CD4-positive, alpha-beta memory T cell (primary cell): ENCODE measurements at regions not wholly inside any gene's neighbourhood (a gene's known extent, or its start where the extent isn't known, plus 50 kb on each side); places are given as distances from the start of the nearest gene placed in this dataset.
A peak's percentile ranks its signal among the peaks of the same experiment; 100 is the strongest.

Experiments used
- CTCF ChIA-PET: fragments of 350-600 bp; sonication (Branson Sonifier 250); formaldehyde crosslinking; loops from one replicate; lab custom pipeline; 2021; ENCODE audit warnings: inconsistent platforms; ENCODE audit not compliant: partially characterized antibody; lab: Charles Lee
- POLR2A ChIA-PET: fragments of 350-600 bp; sonication (Branson Sonifier 250); formaldehyde crosslinking; loops from one replicate; lab custom pipeline; 2021; ENCODE audit not compliant: partially characterized antibody; lab: Charles Lee
- DNase-seq, 5 donors: peaks; one replicate each; pipeline versions ENCODE4 v3.0.0 to v3.0.0-alpha.2; 2020 to 2022; ENCODE audit warnings: mixed read lengths in 1 of 5
- H3K27ac ChIP-seq: one replicate; pipeline ENCODE4 v1.7.0; 2013; ENCODE audit warnings: low read depth, low read length
- H3K27me3 ChIP-seq: 2 replicates; pipeline ENCODE4 v1.7.0; 2013; ENCODE audit warnings: mild to moderate bottlenecking, low read length, moderate library complexity; ENCODE audit not compliant: insufficient read depth
- H3K36me3 ChIP-seq: 2 replicates; pipeline ENCODE4 v1.7.0; 2013; ENCODE audit warnings: mild to moderate bottlenecking, low read length, moderate library complexity; ENCODE audit not compliant: insufficient read depth
- H3K4me1 ChIP-seq: 2 replicates; pipeline ENCODE4 v1.7.0; 2013; ENCODE audit warnings: mild to moderate bottlenecking, low read length, moderate library complexity; ENCODE audit not compliant: insufficient read depth
- H3K4me3 ChIP-seq, 2 donors: one replicate each; pipeline ENCODE4 v1.7.0; 2013; ENCODE audit warnings: low read length in 2 of 2, mild to moderate bottlenecking in 1 of 2
- H3K9me3 ChIP-seq, 2 donors: one replicate each; pipeline ENCODE4 v1.7.0; 2013; ENCODE audit warnings: low read length in 2 of 2, control low read depth in 1 of 2; ENCODE audit not compliant: control insufficient read depth in 1 of 2
- H3K27ac Mint-ChIP-seq, 7 donors: one replicate each; pipeline ENCODE4 v1.8.0; 2020 to 2021; ENCODE audit warnings: mixed read lengths in 7 of 7, mild to moderate bottlenecking in 6 of 7, inconsistent platforms in 3 of 7, moderate library complexity in 3 of 7
- H3K27me3 Mint-ChIP-seq, 2 donors: one replicate each; pipeline ENCODE4 v1.8.0; 2020 to 2021; ENCODE audit warnings: mixed read lengths in 2 of 2
- H3K36me3 Mint-ChIP-seq, 2 donors: one replicate each; pipeline ENCODE4 v1.8.0; 2020 to 2021; ENCODE audit warnings: mixed read lengths in 2 of 2, inconsistent platforms in 1 of 2, mild to moderate bottlenecking in 1 of 2
- H3K4me1 Mint-ChIP-seq, 4 donors: one replicate each; pipeline ENCODE4 v1.8.0; 2020 to 2021; ENCODE audit warnings: mixed read lengths in 4 of 4, mild to moderate bottlenecking in 1 of 4
- H3K4me3 Mint-ChIP-seq, 8 donors: one replicate each; pipeline ENCODE4 v1.8.0; 2020 to 2021; ENCODE audit warnings: mixed read lengths in 8 of 8, mild to moderate bottlenecking in 7 of 8, moderate library complexity in 6 of 8, inconsistent platforms in 3 of 8
- H3K9me3 Mint-ChIP-seq, 8 donors: one replicate each; pipeline ENCODE4 v1.8.0; 2020 to 2021; ENCODE audit warnings: mixed read lengths in 8 of 8, mild to moderate bottlenecking in 5 of 8, inconsistent platforms in 3 of 8, moderate library complexity in 1 of 8
- intact Hi-C: fragments of 100-400 bp; cut with micrococcal nuclease; formaldehyde crosslinking; loops from one replicate; pipeline ENCODE4 v1.15.1; 2023

- Mint-ChIP-seq H3K4me1 (peaks cover 0 to 1% (median 0%) of the 10 kb centered on the region in 4 donors), H3K27ac (no peak overlapping the region), H3K9me3 (peaks cover 0 to 21% (median 12%) of the 10 kb centered on the region in 8 donors), H3K36me3 (peaks cover 5% of the 10 kb centered on the region in 2 donors), H3K4me3 (no peak overlapping the region), H3K27me3 (no peaks in the 10 kb centered on the region)
- no peaks in the 10 kb centered on the region for H3K4me1 ChIP-seq
- ChIA-PET CTCF (interaction anchor here (1.1 to 3.8 kb wide), 5 partner anchors 9 to 153 kb away, joined by 3 to 13 read pairs (median 4); no protein-coding TSS in a partner anchor), POLR2A (no interaction called here)
- no peaks in the 10 kb centered on the region for H3K36me3 ChIP-seq
- no peaks in the 10 kb centered on the region for H3K27me3 ChIP-seq
- H3K4me3 ChIP-seq: no peak overlapping the region
- no peak overlapping the region for H3K27ac ChIP-seq
- H3K9me3 ChIP-seq: peaks cover 6% of the 10 kb centered on the region in 2 donors
- peak in 1 of 5 donors; percentile 4 for DNase-seq
- intact Hi-C loops: loop anchor here (5.0 kb wide), 1 partner anchor 156 kb away; no protein-coding TSS in a partner anchor
These were observed 151.8 kb upstream of the B3GALT2 start for GRCh38 chr1:193338194-193338593.

DNA sequence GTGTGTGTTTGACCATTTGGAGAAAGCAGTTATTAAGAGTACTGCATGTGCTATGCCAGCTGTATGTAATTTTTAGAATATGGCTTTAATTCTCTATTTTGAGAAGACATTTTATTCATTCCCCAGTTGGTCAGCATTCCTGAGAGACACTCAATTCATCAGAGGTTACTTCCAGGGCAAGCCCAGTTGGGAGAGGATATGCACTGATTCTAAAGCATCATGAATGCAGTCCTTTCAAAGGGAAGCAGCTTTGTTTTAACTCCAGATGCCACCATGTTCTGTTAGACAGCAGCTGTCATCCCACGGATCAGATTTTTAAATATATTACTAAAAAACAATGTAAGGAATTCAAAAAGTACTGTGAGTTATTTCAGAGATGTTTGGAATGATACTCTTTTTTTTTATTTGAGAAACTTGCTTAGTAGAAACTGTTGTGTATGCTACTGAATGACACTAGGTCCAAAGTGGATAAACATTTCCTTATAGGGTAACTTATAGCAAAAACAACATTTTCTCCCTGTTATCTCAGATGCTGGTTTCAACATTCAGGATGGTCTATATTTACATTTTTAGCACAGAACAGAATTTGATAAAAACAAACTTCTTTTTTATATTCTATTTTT is 149.5 kb upstream of the B3GALT2 start:
- Mint-ChIP-seq H3K27me3 (no peaks in the 10 kb centered on the region), H3K9me3 (peaks cover under 1 to 37% (median 30%) of the 10 kb centered on the region in 8 donors), H3K4me3 (no peak overlapping the region), H3K36me3 (peaks cover 9 to 12% of the 10 kb centered on the region in 2 donors), H3K27ac (no peak overlapping the region), H3K4me1 (peaks cover 0 to 1% (median 0%) of the 10 kb centered on the region in 4 donors)
- peaks cover 6% of the 10 kb centered on the region in 2 donors for H3K9me3 ChIP-seq
- no peak for DNase-seq
- ChIA-PET CTCF (no interaction called here), POLR2A (interaction anchor here (0.7 kb wide), 1 partner anchor 825 kb away, joined by 5 read pairs; no protein-coding TSS in a partner anchor)
- H3K4me1 ChIP-seq: no peaks in the 10 kb centered on the region
- intact Hi-C loops: loop anchor here (5.0 kb wide), 1 partner anchor 154 kb away; no protein-coding TSS in a partner anchor
- no peaks in the 10 kb centered on the region for H3K27me3 ChIP-seq
- no peaks in the 10 kb centered on the region for H3K36me3 ChIP-seq
- H3K27ac ChIP-seq: no peak overlapping the region
- H3K4me3 ChIP-seq: no peak overlapping the region

DNA sequence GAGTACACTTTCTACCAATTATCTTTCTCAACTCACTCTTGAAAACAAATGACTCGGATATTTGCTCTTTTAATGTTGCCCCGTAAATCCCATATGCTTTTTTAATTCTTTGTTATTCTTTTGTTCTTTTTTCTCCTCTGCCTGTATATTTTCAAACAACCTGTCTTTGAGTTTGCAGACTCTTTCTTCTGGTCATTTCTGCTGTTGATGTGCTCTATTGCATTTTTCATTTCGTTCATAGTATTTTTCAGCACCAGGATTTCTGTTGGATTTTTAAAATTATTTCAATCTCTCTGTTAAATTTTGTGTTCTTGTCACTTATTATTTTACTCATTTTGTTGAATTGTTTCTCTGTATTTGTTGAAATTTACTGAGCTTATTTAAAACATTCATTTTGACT is 146.8 kb upstream of the B3GALT2 start:
- Mint-ChIP-seq H3K4me3 (peak overlapping the region in 1 of 8 donors; percentile 11), H3K27ac (no peak overlapping the region), H3K4me1 (no peaks in the 10 kb centered on the region), H3K27me3 (peaks cover 0 to 1% of the 10 kb centered on the region in 2 donors), H3K36me3 (peaks cover 12 to 19% of the 10 kb centered on the region in 2 donors), H3K9me3 (peaks cover 7 to 55% (median 50%) of the 10 kb centered on the region in 8 donors)
- H3K9me3 ChIP-seq: peaks cover 6% of the 10 kb centered on the region in 2 donors
- intact Hi-C loops: no loop called here
- H3K4me1 ChIP-seq: no peaks in the 10 kb centered on the region
- ChIA-PET POLR2A (no interaction called here), CTCF (no interaction called here)
- H3K27ac ChIP-seq: no peak overlapping the region
- no peaks in the 10 kb centered on the region for H3K27me3 ChIP-seq
- H3K4me3 ChIP-seq: no peak overlapping the region
- H3K36me3 ChIP-seq: no peaks in the 10 kb centered on the region
- no peak for DNase-seq

DNA sequence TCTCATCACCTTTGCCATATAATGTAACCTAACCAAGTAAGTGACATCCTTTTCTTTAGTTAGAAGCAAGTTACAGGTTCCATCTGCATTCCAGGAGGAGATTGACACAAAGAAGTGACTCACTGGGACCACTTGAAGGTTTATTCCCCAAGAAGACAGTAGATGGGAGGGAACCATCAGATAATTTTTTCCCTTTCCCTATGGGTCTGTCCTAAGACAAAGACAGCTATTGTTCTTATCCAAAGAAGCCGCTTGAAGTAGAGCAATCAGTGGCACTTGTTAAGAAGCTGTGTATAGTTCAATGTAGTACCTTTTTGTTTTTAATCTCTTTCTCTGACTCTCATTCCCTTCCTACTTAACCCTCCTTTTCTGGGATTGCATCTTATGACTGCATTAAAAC is 139.9 kb upstream of the B3GALT2 start:
- Mint-ChIP-seq H3K4me3 (no peak overlapping the region), H3K9me3 (peaks cover 11 to 53% (median 37%) of the 10 kb centered on the region in 8 donors), H3K36me3 (peaks cover 8 to 26% of the 10 kb centered on the region in 2 donors), H3K27me3 (peaks cover 0 to 1% of the 10 kb centered on the region in 2 donors), H3K27ac (no peak overlapping the region), H3K4me1 (no peaks in the 10 kb centered on the region)
- POLR2A ChIA-PET: no interaction called here
- Histone ChIP-seq H3K27me3 (no peaks in the 10 kb centered on the region), H3K4me3 (no peak overlapping the region), H3K9me3 (no peaks in the 10 kb centered on the region), H3K36me3 (no peaks in the 10 kb centered on the region), H3K4me1 (no peaks in the 10 kb centered on the region), H3K27ac (no peak overlapping the region)
- DNase-seq: no peak
- CTCF ChIA-PET: interaction anchor here (0.6 kb wide), 1 partner anchor 1372 kb away, joined by 3 read pairs; no protein-coding TSS in a partner anchor
- intact Hi-C loops: no loop called here

DNA sequence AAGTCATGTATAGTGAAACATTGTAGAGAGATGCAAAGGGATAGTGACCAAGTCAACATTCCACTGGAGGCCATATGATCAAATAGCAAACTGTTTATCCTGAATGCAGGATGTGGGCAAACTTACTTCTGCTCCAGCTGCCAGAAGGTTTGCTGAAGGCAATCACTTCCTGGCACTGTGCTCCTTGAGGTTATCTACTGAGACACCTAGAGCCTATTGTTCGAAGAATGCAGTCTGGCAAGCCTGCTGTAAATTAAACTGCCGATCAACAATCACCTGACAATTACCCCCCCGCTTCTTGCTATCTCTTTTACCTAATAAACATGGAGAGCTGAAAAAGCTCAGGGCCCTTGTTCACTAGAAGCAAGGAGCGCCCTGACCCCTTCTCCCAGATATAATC is 139.4 kb upstream of the B3GALT2 start:
- H3K4me3 Mint-ChIP-seq: no peak overlapping the region
- intact Hi-C loops: no loop called here
- H3K36me3 Mint-ChIP-seq: peaks cover 8 to 26% of the 10 kb centered on the region in 2 donors
- ChIA-PET CTCF (no interaction called here), POLR2A (no interaction called here)
- peaks cover 0 to 1% of the 10 kb centered on the region in 2 donors for H3K27me3 Mint-ChIP-seq
- Histone ChIP-seq H3K4me3 (no peak overlapping the region), H3K27me3 (no peaks in the 10 kb centered on the region), H3K27ac (no peak overlapping the region), H3K36me3 (no peaks in the 10 kb centered on the region), H3K9me3 (no peaks in the 10 kb centered on the region), H3K4me1 (no peaks in the 10 kb centered on the region)
- no peaks in the 10 kb centered on the region for H3K4me1 Mint-ChIP-seq
- H3K9me3 Mint-ChIP-seq: peaks cover 9 to 52% (median 34%) of the 10 kb centered on the region in 8 donors
- no peak for DNase-seq
- H3K27ac Mint-ChIP-seq: no peak overlapping the region

GRCh38 chr1:193325042-193325441 is 138.6 kb upstream of the B3GALT2 start:
- no peaks in the 10 kb centered on the region for H3K9me3 ChIP-seq
- Mint-ChIP-seq H3K4me3 (no peak overlapping the region), H3K4me1 (no peaks in the 10 kb centered on the region), H3K27me3 (no peaks in the 10 kb centered on the region), H3K36me3 (peaks cover 8 to 25% of the 10 kb centered on the region in 2 donors), H3K27ac (no peak overlapping the region), H3K9me3 (peaks cover 6 to 49% (median 31%) of the 10 kb centered on the region in 8 donors)
- no peaks in the 10 kb centered on the region for H3K27me3 ChIP-seq
- ChIA-PET CTCF (no interaction called here), POLR2A (no interaction called here)
- no peaks in the 10 kb centered on the region for H3K4me1 ChIP-seq
- H3K4me3 ChIP-seq: no peak overlapping the region
- no peaks in the 10 kb centered on the region for H3K36me3 ChIP-seq
- intact Hi-C loops: no loop called here
- DNase-seq: no peak
- no peak overlapping the region for H3K27ac ChIP-seq

DNA sequence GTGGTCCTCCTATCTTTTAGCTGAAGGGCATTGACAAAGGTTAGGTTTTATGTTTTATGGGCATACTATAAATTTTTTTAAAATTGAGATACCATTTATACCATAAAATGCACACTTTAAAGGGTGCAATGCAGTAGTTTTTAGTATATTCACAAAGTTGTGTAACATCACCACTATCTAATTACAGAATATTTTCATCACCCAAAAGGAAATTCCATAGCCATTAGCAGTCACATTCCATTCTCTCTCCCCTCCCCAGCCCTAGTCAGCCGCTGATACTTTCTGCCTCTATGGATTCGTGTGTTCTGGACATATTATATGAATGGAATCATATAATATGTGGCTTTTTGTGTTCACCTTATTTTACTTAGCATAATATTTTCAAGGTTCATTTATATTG is 135.8 kb upstream of the B3GALT2 start:
- H3K27ac ChIP-seq: no peak overlapping the region
- ChIA-PET CTCF (no interaction called here), POLR2A (no interaction called here)
- no peaks in the 10 kb centered on the region for H3K4me1 ChIP-seq
- Mint-ChIP-seq H3K9me3 (peaks cover 5 to 46% (median 30%) of the 10 kb centered on the region in 8 donors), H3K27me3 (no peaks in the 10 kb centered on the region), H3K27ac (no peak overlapping the region), H3K4me1 (no peaks in the 10 kb centered on the region), H3K36me3 (peaks cover 7 to 19% of the 10 kb centered on the region in 2 donors), H3K4me3 (no peak overlapping the region)
- peaks cover 0 to 4% of the 10 kb centered on the region in 2 donors for H3K9me3 ChIP-seq
- H3K4me3 ChIP-seq: no peak overlapping the region
- no peaks in the 10 kb centered on the region for H3K36me3 ChIP-seq
- intact Hi-C loops: no loop called here
- no peaks in the 10 kb centered on the region for H3K27me3 ChIP-seq
- DNase-seq: no peak
